ENCODE measurements at regions not wholly inside any gene's neighbourhood (a gene's known extent, or its start where the extent isn't known, plus 50 kb on each side); places are given as distances from the start of the nearest gene placed in this dataset.

DNA sequence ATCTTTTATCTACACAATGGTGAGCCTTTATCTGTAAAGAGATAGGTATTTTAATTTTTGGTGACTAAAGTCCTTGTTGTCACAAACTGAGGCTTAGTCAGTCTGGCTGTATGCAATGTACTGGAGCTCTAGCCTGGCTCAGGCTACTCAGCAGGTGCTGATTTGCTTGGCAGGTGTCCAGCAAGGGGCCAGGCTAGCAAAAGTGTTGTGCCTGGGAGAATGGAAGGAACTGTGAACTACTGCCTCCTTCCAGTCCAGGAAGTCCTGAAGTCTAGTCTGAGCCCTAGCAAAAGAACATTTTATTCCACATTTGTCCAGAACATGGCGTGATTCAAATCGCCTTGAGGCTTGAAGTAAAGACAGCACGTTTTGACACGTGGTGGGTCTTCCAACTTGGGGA, 260.5 kb downstream of the CCDC85A start:
- DNase-seq, result no peak

DNA sequence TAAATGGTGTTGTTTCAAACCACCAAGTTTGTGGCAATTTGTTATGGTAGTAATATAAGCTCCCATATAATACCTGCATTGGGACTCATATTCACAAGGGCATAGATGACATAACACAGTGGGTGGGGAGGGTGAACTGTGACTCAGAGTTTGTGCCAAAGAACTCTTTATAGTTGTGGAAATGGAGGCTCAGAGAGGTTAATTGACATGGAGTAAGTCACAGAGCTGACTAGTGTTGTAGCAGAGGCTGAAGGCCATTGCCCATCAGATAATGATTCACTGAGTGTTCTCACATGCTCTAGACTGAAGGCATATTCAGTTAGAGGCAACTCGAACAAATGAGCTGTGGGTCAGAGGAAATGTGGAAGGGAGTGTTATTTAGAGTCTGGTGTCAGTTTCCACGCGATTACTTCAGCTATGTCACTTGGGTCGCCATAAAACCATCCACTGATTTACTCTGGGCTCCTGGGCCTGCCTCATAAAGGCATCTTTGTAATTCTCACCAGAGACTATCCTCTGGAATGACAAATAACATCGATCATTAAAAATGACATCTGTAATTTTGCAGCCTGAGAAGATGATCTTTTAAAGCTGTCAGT, 264.7 kb downstream of the CCDC85A start:
- DNase-seq, result no peak

DNA sequence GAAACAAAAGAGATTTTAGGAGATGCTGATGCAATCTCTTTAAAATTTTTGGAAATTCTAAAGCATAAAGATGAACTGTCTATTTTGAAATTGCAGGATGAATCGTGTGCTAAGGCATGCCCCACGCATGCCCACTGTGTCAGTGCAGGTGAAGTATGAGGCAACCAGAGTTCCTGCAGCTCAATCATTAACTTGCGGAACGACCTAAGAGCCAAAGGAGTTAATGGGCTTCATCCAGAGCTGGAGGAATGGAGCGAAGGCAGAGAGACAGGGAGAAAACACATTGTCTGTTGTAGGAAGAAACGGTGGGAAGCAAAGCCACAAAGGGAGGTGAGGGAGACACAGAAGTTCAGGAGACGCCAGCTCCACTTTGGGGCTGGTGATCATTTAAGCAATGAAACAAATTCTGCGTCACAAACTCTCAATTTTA, 265.2 kb downstream of the CCDC85A start:
- DNase-seq, result no peak

DNA sequence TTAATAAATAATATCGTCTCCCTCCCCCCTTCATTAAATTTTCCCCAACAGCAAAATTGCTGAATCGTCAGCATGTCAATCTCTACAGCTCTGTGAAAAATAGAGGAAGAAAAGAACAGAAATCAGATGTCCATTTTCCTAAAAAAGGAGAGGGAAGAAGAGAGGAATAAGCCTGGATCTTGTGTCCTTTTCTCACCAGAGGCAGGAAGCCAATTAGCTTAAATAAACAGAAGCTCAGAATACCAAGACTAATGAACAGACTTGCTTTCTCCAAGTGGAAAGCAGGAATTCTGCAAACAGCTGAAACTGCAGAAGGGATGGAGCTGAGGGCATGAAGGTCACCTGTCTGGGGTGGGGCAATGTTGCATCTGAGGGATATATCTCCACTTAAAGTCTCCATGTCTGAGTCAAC, 265.7 kb downstream of the CCDC85A start:
- no peak for DNase-seq

DNA sequence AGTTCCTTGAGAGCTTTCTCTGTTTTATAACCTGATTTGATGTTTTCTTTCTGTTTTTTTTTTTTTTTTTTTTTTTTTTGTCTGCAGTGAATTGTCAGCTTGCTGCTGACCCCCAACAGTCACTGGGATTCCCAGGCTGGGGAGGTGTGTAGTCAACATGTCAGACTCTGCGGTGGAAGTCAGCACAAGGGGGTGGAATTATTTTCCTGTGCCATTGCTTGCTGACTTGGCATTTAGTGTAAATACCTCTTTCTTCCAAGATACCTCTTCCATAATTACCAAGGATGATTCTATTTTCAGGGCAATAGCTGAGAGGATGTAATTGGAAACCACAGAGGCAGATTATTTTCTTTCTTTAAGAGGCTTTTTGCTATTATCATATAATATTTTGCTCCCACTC, 266.3 kb downstream of the CCDC85A start:
- no peak for DNase-seq

DNA sequence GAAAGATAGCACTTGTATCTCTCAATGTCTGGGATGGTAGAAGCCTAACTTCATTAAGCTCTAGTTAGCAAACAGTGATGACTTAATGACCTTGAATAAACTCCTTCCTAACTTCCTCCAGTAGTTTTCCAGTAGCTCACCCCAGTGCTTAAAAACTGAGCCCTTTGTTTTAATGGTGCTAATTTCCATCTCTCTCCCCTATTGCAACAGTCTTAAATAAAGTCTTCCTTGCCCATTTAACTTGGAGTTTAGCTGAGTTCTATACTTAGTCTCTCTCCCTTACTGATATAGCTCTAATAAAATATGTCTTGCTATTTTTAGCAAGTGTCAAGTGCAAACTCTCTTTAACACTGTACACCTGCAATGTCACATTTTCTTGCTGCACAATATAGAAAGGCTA, 267.0 kb downstream of the CCDC85A start:
- no peak for DNase-seq

DNA sequence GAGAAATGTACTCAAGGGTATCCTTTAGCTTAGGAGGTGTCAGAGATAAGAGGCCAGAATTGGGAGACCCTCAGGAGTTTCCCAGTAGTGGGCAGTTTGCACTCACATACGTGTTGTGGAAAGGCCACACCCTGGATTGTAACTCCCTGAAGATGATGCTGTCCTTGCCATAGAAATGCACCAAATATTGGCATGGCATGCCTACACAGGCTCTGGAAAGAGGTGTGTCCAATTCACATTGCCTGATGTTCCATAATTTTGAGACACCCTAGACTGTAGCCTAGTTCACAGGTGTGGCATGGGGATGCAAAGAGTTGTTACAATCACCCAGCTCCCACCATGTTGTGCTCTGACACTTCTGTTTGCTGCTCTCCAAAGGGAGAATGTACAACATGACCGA, 271.9 kb downstream of the CCDC85A start:
- DNase-seq, result no peak

DNA sequence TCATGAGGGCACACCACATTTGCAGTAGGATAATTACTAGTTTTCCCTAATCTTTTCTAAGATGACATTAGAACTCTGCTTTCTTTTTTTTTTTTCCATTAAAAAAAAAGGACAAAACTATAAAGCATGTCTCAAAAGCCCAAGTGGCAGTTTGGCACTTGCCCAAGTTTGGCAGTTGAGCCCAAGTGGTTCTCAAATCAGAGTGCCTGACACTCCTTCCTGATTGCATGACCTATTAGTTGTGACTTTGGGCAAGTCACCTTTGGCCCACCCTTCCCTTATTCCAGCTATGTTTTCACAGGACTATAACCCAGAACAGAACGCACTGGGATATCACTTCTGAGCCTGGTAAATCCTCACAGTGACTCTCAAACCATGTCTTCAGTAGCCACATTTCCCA, 273.0 kb downstream of the CCDC85A start:
- DNase-seq, result no peak

DNA sequence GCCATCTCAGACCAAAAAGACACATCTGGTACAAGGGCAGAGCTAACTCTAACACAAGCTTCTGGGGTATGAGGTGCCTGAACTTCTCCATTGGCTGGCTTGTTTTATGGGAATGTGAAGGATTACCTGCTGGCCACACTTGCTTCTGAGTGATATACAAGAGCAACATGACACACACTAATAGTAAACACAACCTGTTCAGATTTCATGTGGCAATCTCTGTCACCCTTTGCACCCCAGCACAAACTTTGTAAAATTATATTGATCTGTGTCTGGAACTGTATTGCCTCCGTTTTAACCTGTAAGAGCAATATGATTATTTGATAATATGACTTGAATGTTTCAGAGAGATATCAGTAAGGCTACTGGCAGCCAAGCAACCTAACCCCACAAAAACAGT, 276.7 kb downstream of the CCDC85A start:
- DNase-seq, result no peak

DNA sequence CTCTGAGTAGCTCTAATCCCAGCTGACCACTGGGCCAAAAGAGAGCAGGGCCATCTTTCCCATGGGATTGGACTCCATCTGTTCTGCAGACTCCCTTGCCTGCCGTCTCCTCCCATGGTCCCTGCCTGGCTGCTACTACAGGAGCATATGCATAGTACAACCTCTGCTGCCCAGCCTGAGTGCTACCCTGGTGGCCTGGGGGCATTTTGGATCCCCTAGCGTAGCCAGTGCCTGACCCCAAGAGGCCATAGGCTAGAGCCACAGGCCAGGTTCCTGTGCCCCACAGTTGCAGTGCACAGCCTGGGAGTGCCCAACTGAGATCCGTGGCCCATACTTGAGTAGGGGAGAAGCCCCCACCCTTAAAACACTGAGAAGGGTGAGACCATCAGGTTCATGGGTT, 280.3 kb downstream of the CCDC85A start:
- no peak for DNase-seq

DNA sequence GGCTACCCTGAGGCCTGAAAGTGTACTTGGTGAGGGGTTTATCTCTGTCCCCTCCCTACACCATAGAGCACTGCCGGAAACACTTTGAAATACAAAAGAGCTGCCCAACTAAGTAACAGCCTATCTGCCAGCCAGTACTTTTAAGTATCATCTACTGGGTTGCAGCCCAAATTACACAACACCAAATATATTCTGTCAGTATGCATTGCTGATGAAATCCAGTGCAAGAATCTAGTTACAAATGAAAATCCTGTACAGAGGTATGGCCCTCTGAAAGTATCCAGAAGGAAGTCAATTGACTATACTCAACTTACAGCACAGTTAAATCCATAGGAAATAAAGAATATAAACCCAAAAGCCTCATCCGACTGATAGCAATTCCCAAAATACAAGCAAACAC, 280.8 kb downstream of the CCDC85A start:
- no peak for DNase-seq

DNA sequence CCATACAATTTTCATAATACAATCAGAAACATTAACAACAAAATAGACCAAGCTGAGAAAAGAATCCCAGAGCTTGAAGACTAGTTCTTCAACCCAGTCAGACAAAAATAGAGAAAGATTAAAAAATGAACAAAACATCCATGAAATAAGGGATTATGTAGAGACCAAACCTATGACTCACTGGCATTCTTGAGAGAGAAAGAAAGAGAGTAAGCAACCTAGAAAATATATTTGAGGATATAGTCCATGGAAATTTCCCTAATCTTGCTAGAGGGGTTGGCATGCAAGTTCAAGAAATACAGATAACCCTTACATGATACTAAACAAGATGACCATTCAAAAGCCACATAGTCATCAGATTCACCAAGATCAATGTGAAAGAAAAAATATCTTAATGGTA, 281.7 kb downstream of the CCDC85A start:
- DNase-seq, result no peak

DNA sequence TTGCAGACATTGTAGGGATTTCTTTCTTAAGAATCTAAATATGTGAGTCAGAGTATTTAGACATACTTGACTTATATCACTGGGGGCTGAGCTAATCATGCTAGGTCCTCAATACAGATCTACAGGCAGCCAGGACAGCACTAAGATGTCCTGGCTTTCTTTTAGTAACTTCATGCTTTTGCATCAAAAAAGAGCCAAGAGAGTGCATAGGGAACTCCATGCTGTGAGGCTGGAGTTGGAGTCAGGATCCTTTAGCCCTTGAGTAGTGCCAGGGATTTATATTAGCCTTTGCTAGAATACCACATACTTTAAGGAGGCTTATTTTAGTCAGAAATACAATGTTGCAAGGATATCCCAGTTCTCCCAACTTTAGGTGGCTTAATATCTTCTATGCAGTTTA, 289.7 kb downstream of the CCDC85A start:
- DNase-seq, result no peak

DNA sequence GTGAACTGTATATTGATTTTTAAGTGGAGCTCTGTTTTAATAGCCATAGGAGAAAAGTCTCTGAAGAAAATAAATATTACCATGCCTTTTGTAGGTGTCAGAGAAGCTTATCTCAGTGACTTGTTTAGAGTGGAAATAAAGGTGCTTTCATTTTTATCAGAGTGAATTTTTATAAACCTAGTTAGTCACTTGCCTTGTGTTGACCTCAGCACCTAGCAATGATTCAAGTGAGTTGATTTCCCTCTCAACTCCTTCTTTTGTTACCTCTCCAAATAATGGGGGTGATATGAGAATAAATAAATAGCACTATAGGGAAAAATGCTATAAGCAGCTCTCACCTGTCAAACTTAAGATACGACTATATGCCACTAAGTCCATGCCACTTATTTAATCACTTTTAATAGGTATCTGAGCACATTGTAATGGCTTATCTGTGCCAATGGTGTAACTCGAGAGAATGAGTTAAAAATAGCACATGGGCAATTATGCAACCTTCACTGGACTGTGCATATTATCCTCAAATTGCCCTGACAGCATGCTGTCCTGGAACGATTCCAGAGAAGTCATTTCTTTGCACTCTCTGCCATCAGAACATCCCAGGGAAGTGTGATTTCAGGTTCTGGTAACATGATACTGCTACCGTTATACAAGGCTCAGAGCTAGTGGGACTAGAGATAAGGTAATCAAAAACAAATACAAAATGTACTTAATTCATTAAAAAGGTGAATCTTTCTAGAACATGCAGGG, 290.8 kb downstream of the CCDC85A start:
- DNase-seq, result no peak

DNA sequence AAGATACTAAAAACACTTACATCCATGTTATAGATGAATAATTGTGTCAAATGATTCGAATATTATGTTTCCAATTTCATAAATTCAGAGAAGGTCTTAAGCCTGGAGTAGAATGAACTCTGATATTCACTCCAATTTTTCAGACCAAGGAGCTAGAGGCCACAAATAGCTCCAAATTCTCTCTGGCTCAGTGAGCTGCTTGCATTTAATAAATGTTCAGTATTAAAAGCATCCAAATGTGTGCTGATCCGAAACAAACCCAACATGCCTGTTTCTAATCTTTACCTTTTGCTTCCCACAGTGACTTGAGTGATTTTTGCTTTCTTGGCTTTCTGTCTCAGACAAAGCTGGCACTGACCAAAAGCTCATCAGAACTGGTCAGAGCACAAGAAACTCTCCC, 291.4 kb downstream of the CCDC85A start:
- DNase-seq, result no peak

DNA sequence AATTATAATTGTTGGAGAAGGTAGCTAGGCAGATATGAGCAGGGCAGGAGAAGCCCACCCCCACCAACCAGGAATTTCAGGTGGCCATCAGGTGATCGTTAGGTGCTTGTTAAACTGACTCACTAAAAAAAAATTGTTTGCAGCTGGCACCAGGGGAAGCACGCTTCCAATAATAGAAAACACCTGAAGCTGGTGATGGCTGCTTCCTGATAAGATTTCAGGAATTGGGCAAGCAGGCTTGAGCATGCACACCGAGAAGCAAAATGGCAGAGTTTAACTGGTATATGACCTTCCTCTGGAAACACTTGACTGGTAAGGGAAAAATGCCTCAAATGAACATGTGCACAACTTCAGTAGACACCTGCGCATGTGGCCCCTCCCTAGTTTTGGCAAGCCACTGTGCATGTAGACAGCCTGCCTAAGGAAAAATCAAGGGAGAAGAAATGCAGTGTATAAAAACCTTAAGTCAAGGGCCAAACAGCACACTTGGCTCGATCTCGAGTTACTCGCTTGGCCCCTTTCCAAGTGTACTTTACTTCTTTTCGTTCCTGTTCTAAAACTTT, 292.8 kb downstream of the CCDC85A start:
- no peak for DNase-seq

DNA sequence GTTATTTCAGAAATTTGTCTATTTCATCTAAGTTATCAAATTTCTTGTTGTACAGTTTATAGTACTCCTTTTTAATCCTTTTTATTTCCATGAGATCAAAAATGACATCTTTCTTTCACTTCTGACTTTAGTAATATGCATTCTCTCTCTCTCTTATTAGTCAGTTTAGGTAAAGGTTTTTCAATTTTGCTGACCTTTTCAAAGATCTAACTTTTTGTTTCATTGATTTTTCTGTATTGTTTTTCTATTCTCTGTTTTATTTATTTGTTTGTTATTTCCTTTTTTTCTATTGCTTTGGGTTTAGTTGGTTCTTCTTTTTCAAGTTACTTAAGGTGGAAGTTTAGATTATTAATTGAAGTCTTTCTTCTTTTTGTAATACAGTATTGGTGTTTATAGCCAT, 294.2 kb downstream of the CCDC85A start:
- no peak for DNase-seq

DNA sequence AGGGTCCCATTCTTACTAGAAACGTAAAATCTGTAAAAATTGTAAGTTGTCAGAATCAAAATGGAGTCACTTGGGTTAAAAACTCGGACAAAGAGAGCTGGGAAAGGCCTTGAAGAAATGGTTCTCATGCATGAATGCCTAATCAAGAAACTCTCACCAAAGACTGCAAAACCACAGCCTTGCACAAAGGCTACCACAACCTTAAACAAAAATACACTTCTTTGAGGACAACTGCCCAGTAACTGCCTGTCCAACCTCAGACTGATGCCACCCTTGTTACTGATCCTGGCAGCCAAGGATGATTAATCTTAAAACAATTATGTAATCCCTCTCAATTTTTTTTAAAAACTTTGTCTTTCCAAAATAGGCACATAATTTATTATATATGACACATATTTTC, 299.3 kb downstream of the CCDC85A start:
- no peak for DNase-seq

DNA sequence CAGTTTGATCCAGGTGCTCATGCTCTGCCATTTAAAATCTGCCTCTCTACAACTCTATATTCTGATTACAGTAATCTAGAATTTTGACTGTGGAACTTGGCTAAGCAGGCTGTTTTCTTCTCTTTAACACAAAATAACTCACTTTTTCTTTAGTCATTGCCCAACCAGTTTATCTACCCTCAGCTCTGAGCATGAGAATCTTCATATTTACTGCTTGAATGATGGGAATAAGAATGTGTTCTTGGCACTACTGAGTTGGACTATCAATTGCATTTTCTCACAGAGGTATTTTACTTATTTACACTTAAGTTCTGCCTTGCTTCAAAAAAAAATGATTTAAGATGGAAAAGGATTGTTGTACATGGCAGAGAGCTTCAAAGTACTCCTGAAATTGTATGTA, 301.1 kb downstream of the CCDC85A start:
- no peak for DNase-seq

DNA sequence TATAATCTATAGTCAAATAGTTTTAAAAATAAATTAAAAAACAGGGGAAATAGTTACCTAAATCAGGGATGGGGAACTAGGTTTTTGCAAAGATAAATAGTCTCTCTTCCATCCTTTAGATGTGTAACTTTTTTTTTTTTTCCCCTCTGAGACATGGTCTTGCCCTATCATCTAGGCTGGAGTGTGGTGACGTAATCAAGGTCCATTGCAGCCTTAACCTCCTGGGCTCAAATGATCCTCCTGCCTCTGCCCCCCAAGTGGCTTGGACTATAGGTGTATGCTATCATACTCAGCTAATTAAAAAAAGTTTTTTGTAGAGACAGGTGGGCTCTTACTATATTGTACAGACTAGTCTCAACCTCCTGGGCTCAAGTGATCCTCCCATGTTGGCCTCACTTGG, 316.5 kb downstream of the CCDC85A start:
- DNase-seq, result no peak

DNA sequence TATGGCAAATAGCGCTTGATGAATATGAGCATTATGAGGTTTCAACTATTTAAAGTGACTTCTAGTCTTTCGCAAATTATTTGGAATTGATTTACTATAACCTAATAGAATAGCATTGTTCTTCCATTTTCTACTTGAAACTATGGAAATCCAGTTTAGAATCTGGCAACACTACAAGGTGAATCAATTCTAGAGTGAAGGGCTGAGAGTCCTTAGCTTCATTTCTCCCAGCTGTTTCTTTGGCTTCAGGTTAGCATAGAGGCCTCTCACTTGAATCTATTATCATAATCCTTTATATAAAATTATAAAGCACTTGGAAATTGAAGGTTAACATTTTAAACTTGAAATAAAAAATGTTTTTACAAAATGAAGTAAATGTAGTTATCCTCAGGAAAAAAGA, 318.8 kb downstream of the CCDC85A start:
- DNase-seq, result no peak

DNA sequence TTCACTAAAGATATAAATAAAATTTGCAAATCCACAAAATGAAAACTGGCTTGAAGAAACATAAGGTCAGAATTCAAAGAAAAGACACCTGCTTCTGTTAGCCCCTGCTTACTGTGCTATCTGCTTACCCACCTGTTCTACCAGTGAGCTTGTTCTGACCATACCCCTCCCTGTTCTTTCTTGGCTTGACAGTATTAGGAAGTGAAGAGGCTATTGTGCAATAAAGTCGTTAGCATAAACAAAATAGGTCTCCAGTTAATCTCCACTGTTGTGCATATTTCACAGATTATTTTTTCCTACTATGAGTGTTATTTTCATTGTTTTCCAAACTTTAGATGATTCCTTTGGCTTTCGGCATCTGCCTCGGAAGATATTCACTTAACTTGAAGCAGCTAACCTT, 322.1 kb downstream of the CCDC85A start:
- no peak for DNase-seq

DNA sequence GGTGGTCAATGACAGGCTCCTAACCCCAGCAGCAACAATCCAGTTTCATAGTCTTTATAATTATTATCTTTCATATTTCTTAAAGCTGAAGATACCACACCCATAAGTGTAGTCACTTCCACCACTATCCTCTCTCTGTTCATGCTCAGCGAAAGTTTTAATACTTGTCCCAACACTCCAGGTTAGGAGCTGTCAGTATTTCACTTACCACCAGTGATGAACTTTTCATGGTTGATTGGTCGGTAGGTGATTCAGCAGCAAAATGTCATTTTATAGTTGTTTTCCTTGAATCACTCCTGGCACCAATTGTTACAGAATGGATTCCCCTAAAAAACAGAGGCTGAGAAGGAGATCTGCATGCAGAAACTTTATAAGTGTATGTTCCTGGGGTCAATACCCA, 324.9 kb downstream of the CCDC85A start:
- no peak for DNase-seq

DNA sequence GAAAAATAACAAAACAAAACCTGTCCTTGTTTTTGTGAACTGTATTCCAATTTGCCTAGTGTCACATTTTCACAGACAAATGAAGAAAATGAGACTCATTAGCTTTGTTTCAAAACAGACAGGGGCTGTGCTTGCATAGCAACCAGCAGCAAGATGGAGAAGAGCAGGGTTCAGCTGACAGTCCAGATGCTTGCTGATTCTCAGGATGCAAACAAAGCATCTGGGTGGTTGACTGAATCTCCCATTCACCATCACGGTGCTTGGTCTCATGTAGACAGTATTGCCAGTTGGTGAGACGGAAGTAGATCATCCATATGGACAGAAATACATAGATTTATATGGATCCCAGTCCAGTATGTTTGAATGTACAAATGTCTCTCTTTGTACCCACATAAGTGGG, 326.8 kb downstream of the CCDC85A start:
- DNase-seq, result no peak

DNA sequence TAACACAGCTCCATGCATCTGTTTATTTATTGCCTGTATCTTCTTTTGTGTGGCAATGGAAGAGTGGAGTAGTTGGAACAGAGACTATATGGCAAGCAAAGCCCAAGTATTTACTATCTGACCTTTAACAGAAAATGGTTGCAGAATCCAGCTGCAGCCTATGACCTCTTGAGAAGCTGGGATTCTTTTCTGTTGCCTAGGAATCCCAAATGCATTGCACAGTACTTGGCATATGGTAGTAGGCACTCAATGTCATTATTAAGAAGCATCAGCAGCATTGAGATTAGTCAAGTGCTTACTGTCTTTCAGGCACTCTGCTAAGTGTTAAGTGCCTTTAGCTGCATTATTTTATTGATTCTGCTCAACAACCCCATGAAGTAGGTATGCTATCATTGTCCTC, 331.6 kb downstream of the CCDC85A start:
- DNase-seq, result no peak
